ENCODE measurements at regions not wholly inside any gene's neighbourhood (a gene's known extent, or its start where the extent isn't known, plus 50 kb on each side); places are given as distances from the start of the nearest gene placed in this dataset.
"Not testable (repeated sequence)": the region's sequence is repeated elsewhere in the genome, so short reads cannot be mapped to it uniquely, and the experiment has no call there.

DNA sequence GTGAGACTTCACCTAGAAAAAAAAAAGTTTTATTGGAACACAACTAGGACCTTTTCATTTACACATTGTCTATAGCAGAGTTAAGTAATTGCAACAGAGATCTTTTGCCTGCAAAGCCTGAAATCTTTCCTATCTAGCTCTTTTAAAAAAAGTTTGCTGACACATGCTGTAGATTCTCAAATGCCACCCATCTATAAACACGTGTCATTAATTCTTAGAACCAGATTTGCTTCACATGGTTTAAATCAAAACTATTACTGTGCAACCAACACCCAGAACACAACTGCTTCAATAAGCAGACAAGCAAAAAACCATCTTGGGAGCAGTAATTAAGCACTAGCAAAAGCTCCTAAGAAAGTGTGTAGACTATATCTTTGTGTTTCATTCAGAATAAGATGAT lies 55.0 kb downstream of the OXSM start:
- no peak for DNase-seq (ENCODE audit: low read depth in 2 of 2)

DNA sequence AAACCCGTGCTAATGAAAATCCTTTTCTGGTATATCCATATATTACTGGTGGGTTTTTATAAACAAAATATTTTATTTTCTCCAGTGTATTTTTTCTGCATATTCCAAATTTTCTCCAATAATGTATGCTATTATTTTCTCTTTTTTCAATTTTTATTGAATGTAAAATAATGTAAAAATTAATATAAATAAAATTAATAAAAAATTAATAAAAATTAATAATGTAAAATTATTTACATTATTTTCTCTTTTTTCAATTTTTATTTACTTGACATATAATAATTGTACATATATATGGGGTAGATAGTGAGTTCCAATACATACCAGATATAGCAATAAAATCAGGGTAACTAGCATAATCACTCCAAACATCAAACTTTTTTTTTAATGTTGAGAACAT lies 56.4 kb downstream of the OXSM start:
- no peak for DNase-seq (ENCODE audit: low read depth in 2 of 2)

GRCh38 chr3:25849091-25849490 lies 59.2 kb downstream of the OXSM start:
- no peak for DNase-seq (ENCODE audit: low read depth in 2 of 2)

DNA sequence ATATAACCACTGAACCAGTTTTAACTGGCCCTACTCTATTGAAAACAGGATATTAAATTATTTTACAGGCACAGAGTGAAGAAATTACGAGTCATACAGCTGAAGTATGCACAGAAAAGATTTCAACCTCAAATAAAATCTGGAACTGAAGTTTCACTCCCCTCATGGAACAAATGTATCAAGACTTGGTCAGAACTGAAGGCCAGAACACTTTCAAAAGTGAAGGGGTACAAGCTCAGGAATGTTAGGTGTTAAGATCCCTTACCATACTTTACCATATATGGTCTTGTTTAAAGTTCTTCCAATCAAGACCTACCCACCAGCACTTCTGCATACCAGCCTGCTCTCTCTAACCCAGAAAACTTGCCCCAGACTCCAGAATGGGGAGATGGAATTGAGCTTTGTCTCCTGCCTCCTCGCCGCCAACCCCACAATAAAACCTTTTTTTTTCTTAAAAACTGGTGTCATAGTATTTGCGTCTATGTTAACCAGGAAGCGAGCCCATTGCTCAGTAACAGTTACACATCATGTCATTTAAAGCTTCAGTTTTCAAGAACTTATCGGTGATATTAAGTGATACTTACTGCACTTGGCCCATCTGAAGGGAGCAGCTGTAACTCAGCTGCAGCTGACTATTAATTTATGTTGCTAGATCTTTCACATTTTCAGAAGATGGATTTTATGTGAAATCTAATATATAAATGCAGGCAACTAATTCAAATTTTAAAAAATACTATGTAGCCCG lies 59.9 kb downstream of the OXSM start:
- peak; percentile 34 to 45 for DNase-seq (ENCODE audit: low read depth in 2 of 2)

DNA sequence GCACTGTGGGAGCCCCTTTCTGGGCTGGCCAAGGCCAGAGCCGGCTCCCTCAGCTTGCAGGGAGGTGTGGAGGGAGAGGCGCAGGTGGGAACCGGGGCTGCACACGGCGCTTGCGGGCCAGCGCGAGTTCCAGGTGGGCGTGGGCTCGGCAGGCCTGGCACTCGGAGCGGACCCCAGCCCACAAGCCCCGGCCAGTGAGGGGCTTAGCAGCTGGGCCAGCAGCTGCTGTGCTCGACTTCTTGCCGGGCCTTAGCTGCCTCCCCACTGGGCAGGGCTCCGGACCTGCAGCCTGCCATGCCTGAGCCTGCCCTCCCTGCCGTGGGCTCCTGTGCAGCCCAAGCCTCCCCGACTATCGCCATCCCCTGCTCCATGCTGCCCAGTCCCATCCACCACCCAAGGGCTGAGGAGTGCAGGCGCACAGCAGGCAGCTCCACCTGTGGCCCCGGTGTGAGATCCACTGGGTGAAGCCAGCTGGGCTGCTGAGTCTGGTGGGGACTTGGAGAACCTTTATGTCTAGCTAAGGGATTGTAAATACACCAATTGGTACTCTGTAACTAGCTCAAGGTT lies 61.9 kb downstream of the OXSM start:
- not testable (repeated sequence) for DNase-seq (ENCODE audit: low read depth in 2 of 2)

GRCh38 chr3:25854214-25854613 lies 64.3 kb downstream of the OXSM start:
- peak; percentile 20 to 22 for DNase-seq (ENCODE audit: low read depth in 2 of 2)

- no peak for DNase-seq (ENCODE audit: low read depth in 2 of 2)
These were observed 64.7 kb downstream of the OXSM start for GRCh38 chr3:25854635-25855034.

DNA sequence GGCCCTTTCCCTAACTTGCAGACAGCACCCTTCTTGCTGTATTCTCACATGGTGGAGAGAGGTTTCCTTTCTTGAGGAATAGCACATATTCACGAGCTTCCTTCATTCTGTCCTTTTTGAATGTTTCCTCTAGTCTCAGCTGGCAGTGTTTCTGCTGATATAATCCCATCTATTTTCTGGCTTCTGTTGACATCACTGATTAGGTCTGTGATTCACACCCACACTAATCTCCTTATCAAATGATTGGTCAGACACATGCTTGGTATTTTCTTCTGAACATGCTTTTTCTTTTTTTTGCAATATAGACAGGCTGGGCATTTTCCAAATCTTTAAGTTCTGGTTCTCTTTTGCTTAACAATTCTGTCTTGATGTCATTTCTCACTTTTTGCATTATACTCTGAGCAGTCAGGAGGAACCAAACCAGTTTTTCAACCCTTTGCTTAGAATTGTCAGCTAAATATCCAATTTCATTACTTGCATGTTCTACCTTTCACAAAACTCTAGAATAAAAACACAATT lies 65.4 kb downstream of the OXSM start:
- DNase-seq (ENCODE audit: low read depth in 2 of 2), result no peak

GRCh38 chr3:25856902-25857518 lies 67.1 kb downstream of the OXSM start:
- DNase-seq (ENCODE audit: low read depth in 2 of 2), result peak in 1 of 2 experiments; percentile 25

DNA sequence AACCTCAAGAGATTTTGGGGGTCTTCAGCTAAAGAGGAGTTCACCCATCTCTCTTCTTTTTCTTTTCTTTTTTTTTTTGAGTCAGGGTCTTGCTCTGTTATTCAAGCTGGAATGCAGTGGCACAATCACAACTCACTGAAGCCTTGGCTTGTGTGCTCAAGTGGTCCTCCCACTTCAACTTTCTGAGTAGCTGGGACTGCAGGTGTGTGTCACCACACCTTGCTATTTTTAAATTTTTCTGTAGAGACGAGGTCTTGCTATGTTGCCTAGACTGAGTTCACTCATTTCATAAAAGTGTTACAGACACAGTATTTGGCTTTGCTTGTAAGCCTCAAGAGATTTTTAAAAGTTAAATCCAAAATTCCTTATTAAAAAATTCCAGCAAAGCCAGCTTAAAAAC lies 71.7 kb downstream of the OXSM start:
- DNase-seq (ENCODE audit: low read depth in 2 of 2), result no peak

DNA sequence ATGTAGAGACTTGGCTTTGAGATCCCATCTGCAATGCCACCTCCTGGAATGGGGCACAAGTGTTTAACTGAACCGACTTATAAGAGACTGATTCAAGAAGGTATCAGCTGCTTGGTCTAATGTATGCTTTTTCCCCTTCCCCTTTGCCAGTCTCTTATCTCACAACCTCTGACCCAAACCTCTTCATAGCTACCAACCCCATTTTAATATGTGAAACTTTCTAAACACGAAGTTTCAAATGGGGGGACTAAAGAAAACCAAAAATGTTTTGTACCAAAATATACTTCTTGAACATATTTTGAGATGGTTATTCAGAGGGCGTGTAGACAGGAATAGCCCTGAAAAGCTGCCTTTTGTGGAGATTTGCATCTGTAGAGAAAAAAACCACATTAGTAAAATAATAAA lies 73.1 kb downstream of the OXSM start:
- no peak for DNase-seq (ENCODE audit: low read depth in 2 of 2)

DNA sequence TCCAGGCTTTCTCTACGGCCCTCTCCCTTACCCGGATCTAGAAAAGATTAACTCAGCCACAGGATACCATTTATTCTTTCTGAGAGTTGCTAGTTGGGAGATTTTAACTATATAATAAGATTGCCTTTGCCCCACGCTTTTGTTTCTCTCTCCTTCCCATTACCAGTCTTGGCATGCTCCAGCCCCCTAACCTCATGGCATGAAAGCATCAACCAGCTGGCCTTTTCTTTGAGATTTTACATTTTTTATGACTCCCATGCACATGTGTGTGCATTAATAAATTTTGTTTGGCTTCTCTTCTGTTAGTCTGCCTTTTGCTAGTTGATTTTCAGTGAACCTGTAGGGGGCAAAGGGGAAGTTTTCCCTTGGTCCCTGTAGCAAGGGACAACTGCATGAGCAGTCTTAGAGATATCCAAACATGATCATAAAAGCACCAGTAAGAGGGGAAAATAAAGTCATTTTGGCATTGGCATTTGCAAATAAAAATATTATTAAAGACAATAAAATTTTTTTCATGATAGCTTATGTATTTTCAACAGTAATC lies 73.6 kb downstream of the OXSM start:
- no peak for DNase-seq (ENCODE audit: low read depth in 2 of 2)

GRCh38 chr3:25870452-25870851 lies 80.6 kb downstream of the OXSM start:
- DNase-seq (ENCODE audit: low read depth in 2 of 2), result no peak

- DNase-seq (ENCODE audit: low read depth in 2 of 2), result no peak
These were observed 82.4 kb downstream of the OXSM start for GRCh38 chr3:25872200-25872877.

- DNase-seq (ENCODE audit: low read depth in 2 of 2), result no peak
These were observed 93.6 kb downstream of the OXSM start for GRCh38 chr3:25883492-25883891.

DNA sequence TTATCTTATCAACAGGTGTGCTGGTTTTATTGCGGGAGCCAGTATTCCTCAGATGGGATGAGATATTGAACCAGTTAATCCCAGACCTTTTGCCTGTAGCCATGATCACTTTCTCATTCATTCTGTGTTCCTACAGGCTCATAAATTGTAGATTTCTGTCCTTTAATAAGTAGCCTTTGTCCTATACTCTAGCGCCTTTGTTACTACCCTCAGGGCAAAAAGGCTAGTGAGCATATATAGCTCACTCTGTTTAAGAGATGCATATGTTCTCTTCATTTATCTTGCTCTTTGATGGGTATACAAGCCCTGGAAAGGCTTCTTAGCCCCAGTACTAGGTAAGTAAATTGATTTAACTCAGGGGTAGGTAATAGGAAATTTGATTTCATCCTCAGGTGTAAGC lies 95.1 kb downstream of the OXSM start:
- no peak for DNase-seq (ENCODE audit: low read depth in 2 of 2)

DNA sequence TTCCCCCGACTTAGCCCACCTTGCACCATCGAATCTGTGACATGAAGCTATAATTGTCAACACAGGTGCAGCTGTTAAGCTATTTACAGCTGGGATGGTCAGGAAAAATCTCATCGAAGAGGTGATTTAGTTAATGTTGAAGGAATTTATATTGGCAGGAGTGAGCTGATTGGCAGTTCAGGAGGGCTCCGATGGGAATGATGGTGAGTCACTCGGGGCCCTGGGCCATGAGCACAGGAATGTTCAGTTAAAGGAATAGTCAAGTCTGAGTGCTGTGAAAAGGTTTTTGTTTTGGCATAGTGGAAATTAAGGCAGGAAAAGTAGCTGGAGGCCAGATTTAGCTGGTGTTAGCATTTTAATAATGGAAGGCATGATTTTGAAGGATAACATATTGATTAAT lies 95.7 kb downstream of the OXSM start:
- DNase-seq (ENCODE audit: low read depth in 2 of 2), result no peak

- DNase-seq (ENCODE audit: low read depth in 2 of 2), result no peak
These were observed 98.0 kb downstream of the OXSM start for GRCh38 chr3:25887907-25888306.

- DNase-seq (ENCODE audit: low read depth in 2 of 2), result no peak
These were observed 99.1 kb downstream of the OXSM start for GRCh38 chr3:25888892-25889524.

GRCh38 chr3:25889525-25889917 lies 99.6 kb downstream of the OXSM start:
- no peak for DNase-seq (ENCODE audit: low read depth in 2 of 2)

GRCh38 chr3:25894101-25894500 lies 104.2 kb downstream of the OXSM start:
- no peak for DNase-seq (ENCODE audit: low read depth in 2 of 2)

DNA sequence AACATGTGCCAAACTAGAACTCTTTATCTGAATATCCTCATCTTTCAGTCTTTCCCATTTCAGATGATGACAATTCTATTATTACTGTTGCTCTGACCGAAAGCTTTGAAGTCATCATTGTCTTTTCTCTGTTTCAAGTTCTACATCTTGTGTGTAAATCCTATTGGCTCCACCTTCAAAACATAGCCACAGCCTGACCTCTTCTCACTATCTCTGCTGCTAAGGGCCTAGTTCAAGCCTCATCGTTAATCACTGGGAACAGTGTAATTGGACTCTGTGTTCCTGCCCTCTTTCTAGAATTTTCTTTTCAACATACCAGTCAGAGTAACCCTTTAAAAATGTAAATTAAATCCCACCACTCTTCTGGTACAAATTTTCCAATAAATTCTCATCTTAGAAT lies 105.1 kb downstream of the OXSM start:
- DNase-seq (ENCODE audit: low read depth in 2 of 2), result no peak

All from fibroblast of skin of left quadriceps (primary cell).